ENCODE measurements at regions not wholly inside any gene's neighbourhood (a gene's known extent, or its start where the extent isn't known, plus 50 kb on each side); places are given as distances from the start of the nearest gene placed in this dataset.

DNA sequence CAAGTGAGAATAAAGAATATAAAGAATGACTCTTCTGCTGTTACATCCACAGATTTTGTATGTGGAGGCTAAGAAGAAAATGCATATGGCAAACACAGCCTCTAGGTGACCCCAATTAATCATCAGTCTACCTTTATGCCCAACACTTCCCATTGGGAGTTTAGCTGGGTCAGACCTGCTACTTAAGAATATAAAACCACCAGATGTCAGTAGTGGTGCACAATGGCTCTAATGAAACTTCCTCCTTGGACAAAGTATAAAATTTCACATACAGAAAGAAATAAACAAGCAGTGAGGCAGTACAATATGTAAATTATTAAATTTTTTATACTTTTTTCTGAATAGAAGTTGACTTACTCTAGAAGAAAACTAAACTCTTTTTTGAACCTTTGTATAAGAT lies 539.9 kb downstream of the BRINP1 start:
- DNase-seq = no peak
- TF ChIP-seq, protein P1, sequence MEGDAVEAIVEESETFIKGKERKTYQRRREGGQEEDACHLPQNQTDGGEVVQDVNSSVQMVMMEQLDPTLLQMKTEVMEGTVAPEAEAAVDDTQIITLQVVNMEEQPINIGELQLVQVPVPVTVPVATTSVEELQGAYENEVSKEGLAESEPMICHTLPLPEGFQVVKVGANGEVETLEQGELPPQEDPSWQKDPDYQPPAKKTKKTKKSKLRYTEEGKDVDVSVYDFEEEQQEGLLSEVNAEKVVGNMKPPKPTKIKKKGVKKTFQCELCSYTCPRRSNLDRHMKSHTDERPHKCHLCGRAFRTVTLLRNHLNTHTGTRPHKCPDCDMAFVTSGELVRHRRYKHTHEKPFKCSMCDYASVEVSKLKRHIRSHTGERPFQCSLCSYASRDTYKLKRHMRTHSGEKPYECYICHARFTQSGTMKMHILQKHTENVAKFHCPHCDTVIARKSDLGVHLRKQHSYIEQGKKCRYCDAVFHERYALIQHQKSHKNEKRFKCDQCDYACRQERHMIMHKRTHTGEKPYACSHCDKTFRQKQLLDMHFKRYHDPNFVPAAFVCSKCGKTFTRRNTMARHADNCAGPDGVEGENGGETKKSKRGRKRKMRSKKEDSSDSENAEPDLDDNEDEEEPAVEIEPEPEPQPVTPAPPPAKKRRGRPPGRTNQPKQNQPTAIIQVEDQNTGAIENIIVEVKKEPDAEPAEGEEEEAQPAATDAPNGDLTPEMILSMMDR (IDR thresholded peaks at IDR 0.05; ENCODE audit: low read depth, low read length, missing control alignments) = no peak

DNA sequence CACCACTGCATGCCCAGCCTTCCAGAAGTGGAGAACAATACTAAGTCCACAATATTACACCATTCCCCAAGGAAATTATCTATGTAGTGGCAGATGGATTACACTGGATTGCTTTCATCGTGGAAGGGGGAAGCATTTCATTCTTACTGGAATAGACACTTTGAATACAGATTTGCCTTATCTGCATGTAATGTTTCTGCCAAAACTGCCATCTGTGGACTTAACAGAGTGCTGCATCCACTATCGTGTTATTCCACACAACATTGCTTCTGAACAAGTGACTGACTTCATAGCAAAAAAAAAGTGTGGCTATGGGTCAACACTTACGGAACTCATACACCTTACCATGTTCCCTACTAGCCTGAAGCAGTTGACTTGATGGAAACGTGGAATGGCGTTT lies 536.9 kb downstream of the BRINP1 start:
- Histone ChIP-seq H3K36me3 (replicated peaks) (no peaks in the 10 kb centered on the region), H3K27me3 (replicated peaks) (no peaks in the 10 kb centered on the region), H3K27ac (no peak overlapping the region), H3K4me3 (ENCODE audit: low read depth, low read length) (no peak overlapping the region)
- no peak for DNase-seq
- TF ChIP-seq, protein P1 (IDR thresholded peaks at IDR 0.05; ENCODE audit: low read depth, low read length, missing control alignments) = no peak
- in situ Hi-C loops (cut with HindIII; ENCODE audit: low pct_ligation_motif_present, low sequenced_read_pairs) = no loop called here

More for the DNA sequence above, 539.9 kb downstream of the BRINP1 start:
- Histone ChIP-seq H3K27ac (no peak overlapping the region), H3K27me3 (replicated peaks) (no peaks in the 10 kb centered on the region), H3K36me3 (replicated peaks) (no peaks in the 10 kb centered on the region), H3K4me3 (ENCODE audit: low read depth, low read length) (no peak overlapping the region)
- in situ Hi-C loops (cut with HindIII; ENCODE audit: low pct_ligation_motif_present, low sequenced_read_pairs) = no loop called here

DNA sequence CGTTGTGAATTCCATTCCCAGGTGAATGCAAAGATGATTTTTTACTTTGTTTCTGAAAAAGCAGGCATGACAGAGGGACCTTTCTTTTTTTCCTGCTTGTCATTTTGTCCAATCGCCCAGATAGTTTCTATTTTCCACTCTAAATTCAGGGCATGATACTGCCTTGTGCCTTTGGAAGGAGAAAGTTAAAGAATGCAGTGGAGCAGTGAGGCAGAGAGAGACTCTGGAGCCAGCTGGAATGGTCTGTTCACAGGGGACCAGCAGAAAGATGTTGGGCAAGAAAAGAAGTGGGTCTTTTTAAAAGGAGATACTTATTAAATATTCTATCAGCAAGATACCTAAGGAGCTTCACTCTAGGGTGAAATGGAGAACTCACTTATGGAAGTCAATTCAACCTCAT lies 532.3 kb downstream of the BRINP1 start:
- no peak overlapping the region for H3K4me3 ChIP-seq (ENCODE audit: low read depth, low read length)
- H3K36me3 ChIP-seq (replicated peaks) = no peaks in the 10 kb centered on the region
- no peak overlapping the region for H3K27ac ChIP-seq
- TF ChIP-seq, protein P1 (IDR thresholded peaks at IDR 0.05; ENCODE audit: low read depth, low read length, missing control alignments) = no peak
- in situ Hi-C loops (cut with HindIII; ENCODE audit: low pct_ligation_motif_present, low sequenced_read_pairs) = no loop called here
- H3K27me3 ChIP-seq (replicated peaks) = no peaks in the 10 kb centered on the region
- DNase-seq = no peak

DNA sequence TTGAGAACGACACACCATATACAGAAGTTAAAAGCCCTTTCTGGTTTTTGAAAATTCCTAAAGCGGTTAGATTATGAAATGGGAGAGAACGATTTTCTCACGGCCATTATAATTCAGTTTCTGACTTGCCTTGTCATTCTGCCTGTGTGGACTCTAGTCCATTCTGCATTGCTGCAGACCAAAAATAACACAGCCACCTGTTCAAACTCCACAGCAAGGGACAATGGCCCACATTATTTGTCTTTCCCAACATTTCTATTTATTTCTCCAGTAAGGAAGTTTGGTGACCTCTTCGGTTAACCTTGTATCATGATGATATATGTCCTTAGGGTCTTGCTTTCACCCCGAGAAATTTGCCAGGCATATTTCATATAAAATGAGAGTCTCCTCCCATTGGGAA lies 497.7 kb downstream of the BRINP1 start:
- Histone ChIP-seq H3K36me3 (replicated peaks) (no peaks in the 10 kb centered on the region), H3K27me3 (replicated peaks) (no peaks in the 10 kb centered on the region), H3K27ac (no peak overlapping the region), H3K4me3 (ENCODE audit: low read depth, low read length) (no peak overlapping the region)
- TF ChIP-seq, protein P1 (IDR thresholded peaks at IDR 0.05; ENCODE audit: low read depth, low read length, missing control alignments) = no peak
- no peak for DNase-seq
- in situ Hi-C loops (cut with HindIII; ENCODE audit: low pct_ligation_motif_present, low sequenced_read_pairs) = no loop called here

DNA sequence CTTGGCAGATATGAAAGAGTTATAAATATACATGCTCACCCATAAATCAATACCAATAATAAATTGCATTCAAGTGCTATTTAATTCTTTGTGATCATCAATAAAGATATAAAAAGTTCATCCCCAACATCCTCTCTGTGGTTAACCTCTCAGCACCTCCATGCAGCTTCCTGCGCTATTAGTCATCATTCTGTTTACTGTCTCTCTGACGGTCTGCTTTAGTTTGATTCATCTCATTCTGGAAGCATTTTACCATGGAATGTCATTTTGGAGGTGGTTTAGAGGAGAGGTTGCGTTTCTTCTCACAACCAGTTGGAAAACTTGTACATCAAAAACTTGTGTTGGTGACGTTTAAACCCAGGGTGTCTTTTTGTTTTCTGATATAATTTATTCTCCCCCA lies 486.6 kb downstream of the BRINP1 start:
- in situ Hi-C loops (cut with HindIII; ENCODE audit: low pct_ligation_motif_present, low sequenced_read_pairs) = no loop called here
- no peaks in the 10 kb centered on the region for H3K27me3 ChIP-seq (replicated peaks)
- no peaks in the 10 kb centered on the region for H3K36me3 ChIP-seq (replicated peaks)
- TF ChIP-seq, protein P1 (IDR thresholded peaks at IDR 0.05; ENCODE audit: low read depth, low read length, missing control alignments) = no peak
- no peak overlapping the region for H3K4me3 ChIP-seq (ENCODE audit: low read depth, low read length)
- no peak overlapping the region for H3K27ac ChIP-seq
- DNase-seq = no peak

DNA sequence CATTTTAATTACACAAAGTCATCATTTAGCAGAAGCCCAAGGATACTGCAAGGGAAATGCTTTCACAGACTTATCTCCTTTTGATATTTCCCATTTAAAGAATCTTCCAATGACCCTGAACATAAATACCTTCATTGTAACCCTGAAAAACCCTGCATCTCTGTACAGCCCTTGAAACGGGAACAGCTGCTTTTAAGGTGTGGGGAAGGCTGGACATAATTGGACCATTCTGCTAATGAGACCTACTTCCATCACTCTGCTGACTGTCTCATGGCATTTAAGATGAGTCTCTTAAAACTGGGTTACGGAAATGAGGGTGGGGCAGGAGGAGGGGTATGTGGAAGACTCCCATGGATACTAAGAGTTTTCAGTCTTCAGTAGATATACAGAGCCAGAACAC lies 485.8 kb downstream of the BRINP1 start:
- no peaks in the 10 kb centered on the region for H3K36me3 ChIP-seq (replicated peaks)
- no peak overlapping the region for H3K27ac ChIP-seq
- H3K4me3 ChIP-seq (ENCODE audit: low read depth, low read length) = no peak overlapping the region
- TF ChIP-seq, protein P1 (IDR thresholded peaks at IDR 0.05; ENCODE audit: low read depth, low read length, missing control alignments) = no peak
- no peak for DNase-seq
- no peaks in the 10 kb centered on the region for H3K27me3 ChIP-seq (replicated peaks)
- in situ Hi-C loops (cut with HindIII; ENCODE audit: low pct_ligation_motif_present, low sequenced_read_pairs) = no loop called here
